HFFc6 (cell line): ENCODE measurements at regions not wholly inside any gene's neighbourhood (a gene's known extent, or its start where the extent isn't known, plus 50 kb on each side); places are given as distances from the start of the nearest gene placed in this dataset.
"Not testable (repeated sequence)": the region's sequence is repeated elsewhere in the genome, so short reads cannot be mapped to it uniquely, and the experiment has no call there.

ENCODE experiments used
- DNase-seq: peaks from one replicate; pipeline ENCODE4 v3.0.0-alpha.2; 2018
- H3K27ac Mint-ChIP-seq: 2 replicates; pipeline ENCODE4 v1.8.0; 2020; ENCODE audit warnings: mild to moderate bottlenecking, mixed read lengths
- H3K27me3 Mint-ChIP-seq: 2 replicates; pipeline ENCODE4 v1.8.0; 2021; ENCODE audit warnings: mild to moderate bottlenecking, moderate library complexity, mixed read lengths; ENCODE audit not compliant: insufficient read depth
- H3K36me3 Mint-ChIP-seq: 2 replicates; pipeline ENCODE4 v1.8.0; 2021; ENCODE audit warnings: low read depth, mixed read lengths
- H3K4me1 Mint-ChIP-seq: 2 replicates; pipeline ENCODE4 v1.8.0; 2020; ENCODE audit warnings: low read depth, mixed read lengths
- H3K4me3 Mint-ChIP-seq: 2 replicates; pipeline ENCODE4 v1.8.0; 2020; ENCODE audit warnings: mild to moderate bottlenecking, moderate library complexity, mixed read lengths
- H3K9me3 Mint-ChIP-seq: 2 replicates; pipeline ENCODE4 v1.8.0; 2020; ENCODE audit warnings: mild to moderate bottlenecking, mixed read lengths
- CTCF ChIP-seq: fragments of 200-600 bp; sonication (generic); IDR thresholded peaks from 2 replicates; pipeline ENCODE4 v1.5.0; 2021; ENCODE audit warnings: antibody characterized with exemption, mild to moderate bottlenecking

GRCh38 chr7:157475601-157476000, 138.8 kb downstream of the DNAJB6 start:
- Mint-ChIP-seq H3K27ac (no peak overlapping the region), H3K4me3 (no peak overlapping the region), H3K36me3 (peaks cover 15% of the 10 kb centered on the region), H3K27me3 (peaks cover 14% of the 10 kb centered on the region), H3K9me3 (peaks cover 17% of the 10 kb centered on the region), H3K4me1 (no peaks in the 10 kb centered on the region)
- no peak for TF ChIP-seq CTCF
- DNase-seq = no peak

GRCh38 chr7:157476201-157476600, 139.4 kb downstream of the DNAJB6 start:
- DNase-seq = no peak
- no peak for TF ChIP-seq CTCF
- H3K27ac Mint-ChIP-seq = no peak overlapping the region
- no peak overlapping the region for H3K4me3 Mint-ChIP-seq
- H3K4me1 Mint-ChIP-seq = no peaks in the 10 kb centered on the region
- peaks cover 17% of the 10 kb centered on the region for H3K9me3 Mint-ChIP-seq
- peaks cover 14% of the 10 kb centered on the region for H3K27me3 Mint-ChIP-seq
- peaks cover 15% of the 10 kb centered on the region for H3K36me3 Mint-ChIP-seq

- TF ChIP-seq CTCF = no peak
- H3K36me3 Mint-ChIP-seq = peaks cover 15% of the 10 kb centered on the region
- H3K27ac Mint-ChIP-seq = no peak overlapping the region
- H3K4me1 Mint-ChIP-seq = no peaks in the 10 kb centered on the region
- peaks cover 14% of the 10 kb centered on the region for H3K27me3 Mint-ChIP-seq
- peaks cover 17% of the 10 kb centered on the region for H3K9me3 Mint-ChIP-seq
- DNase-seq = no peak
- H3K4me3 Mint-ChIP-seq = no peak overlapping the region; the same call in 1 of the 2 replicates
These were observed 140.1 kb downstream of the DNAJB6 start for GRCh38 chr7:157476654-157477549.

- peaks cover 13% of the 10 kb centered on the region for H3K36me3 Mint-ChIP-seq
- no peaks in the 10 kb centered on the region for H3K4me1 Mint-ChIP-seq
- TF ChIP-seq CTCF = no peak
- H3K9me3 Mint-ChIP-seq = peaks cover 14% of the 10 kb centered on the region
- peak overlapping the region; percentile 66 for H3K4me3 Mint-ChIP-seq
- no peak overlapping the region for H3K27ac Mint-ChIP-seq
- DNase-seq = no peak
- peaks cover 14% of the 10 kb centered on the region for H3K27me3 Mint-ChIP-seq
These were observed 140.9 kb downstream of the DNAJB6 start for GRCh38 chr7:157477550-157478212.

GRCh38 chr7:157478611-157479010, 141.8 kb downstream of the DNAJB6 start:
- peaks cover 14% of the 10 kb centered on the region for H3K27me3 Mint-ChIP-seq
- H3K4me3 Mint-ChIP-seq, H3K27ac Mint-ChIP-seq, H3K4me1 Mint-ChIP-seq, H3K9me3 Mint-ChIP-seq, DNase-seq, H3K36me3 Mint-ChIP-seq: not testable (repeated sequence)

GRCh38 chr7:157479326-157479725, 142.5 kb downstream of the DNAJB6 start:
- no peaks in the 10 kb centered on the region for H3K4me1 Mint-ChIP-seq
- H3K27ac Mint-ChIP-seq = no peak overlapping the region
- no peak for TF ChIP-seq CTCF
- DNase-seq = no peak
- no peaks in the 10 kb centered on the region for H3K36me3 Mint-ChIP-seq
- no peaks in the 10 kb centered on the region for H3K9me3 Mint-ChIP-seq
- no peak overlapping the region for H3K4me3 Mint-ChIP-seq
- peaks cover 11% of the 10 kb centered on the region for H3K27me3 Mint-ChIP-seq
